GM12892 (cell line): ENCODE measurements at regions not wholly inside any gene's neighbourhood (a gene's known extent, or its start where the extent isn't known, plus 50 kb on each side); places are given as distances from the start of the nearest gene placed in this dataset.

Experiments
- POLR2A ChIP-seq: IDR thresholded peaks from 2 replicates; pipeline ENCODE4 v1.6.1; 2011; ENCODE audit warnings: low read depth, low read length, control low read depth
- POLR2AphosphoS5 ChIP-seq: IDR thresholded peaks from 2 replicates; pipeline ENCODE4 v1.6.1; 2011; ENCODE audit warnings: low read depth, low read length, control low read depth

DNA sequence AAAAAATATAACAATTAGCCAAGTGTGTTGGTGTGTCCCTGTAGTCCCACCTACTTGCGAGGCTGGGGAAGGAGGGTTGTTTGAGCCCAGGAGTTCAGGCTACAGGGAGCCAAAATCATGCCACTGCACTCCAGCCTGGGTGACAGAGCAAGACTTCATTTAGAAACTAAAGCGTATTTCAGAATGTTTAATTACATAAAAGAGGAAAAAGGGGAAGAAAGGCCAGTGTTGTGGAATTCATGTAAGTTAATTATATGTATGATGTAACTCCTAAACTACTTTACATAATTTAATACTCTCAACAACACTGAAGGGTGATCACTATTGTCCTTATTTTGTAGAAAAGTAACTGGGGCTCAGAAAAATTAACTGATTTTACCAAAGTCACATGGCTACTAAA is 67.2 kb upstream of the HOPX start:
- TF ChIP-seq POLR2A = no peak
- no peak for TF ChIP-seq POLR2AphosphoS5
